AG04449 (cell line): ENCODE measurements at regions not wholly inside any gene's neighbourhood (a gene's known extent, or its start where the extent isn't known, plus 50 kb on each side); places are given as distances from the start of the nearest gene placed in this dataset.
"Not testable (repeated sequence)": the region's sequence is repeated elsewhere in the genome, so short reads cannot be mapped to it uniquely, and the experiment has no call there.

Experiments
- CTCF ChIA-PET: fragments of 350-600 bp; formaldehyde crosslinking; extraction: SDS; loops from one replicate; lab custom pipeline; 2021; ENCODE audit warnings: antibody characterized with exemption; lab: Yijun Ruan, JAX
- POLR2A ChIA-PET: fragments of 400-600, 350-600 bp; formaldehyde crosslinking; extraction: SDS; loops from one replicate; lab custom pipeline; 2020; ENCODE audit warnings: antibody characterized with exemption, inconsistent platforms; lab: Yijun Ruan, JAX
- DNase-seq: peaks from one replicate; pipeline ENCODE4 v3.0.0-alpha.2; 2010; ENCODE audit warnings: low read depth, low spot score
- H3K4me3 ChIP-seq: 2 replicates; pipeline ENCODE4 v1.5.1; 2011; ENCODE audit warnings: low read depth, mild to moderate bottlenecking, control low read depth, low read length
- CTCF ChIP-seq: IDR thresholded peaks from one replicate; pipeline ENCODE4 v1.5.1; 2011; ENCODE audit warnings: mild to moderate bottlenecking, moderate library complexity, low read length, control low read depth, inconsistent platforms; ENCODE audit not compliant: insufficient read depth; ENCODE audit errors: missing control alignments

DNA sequence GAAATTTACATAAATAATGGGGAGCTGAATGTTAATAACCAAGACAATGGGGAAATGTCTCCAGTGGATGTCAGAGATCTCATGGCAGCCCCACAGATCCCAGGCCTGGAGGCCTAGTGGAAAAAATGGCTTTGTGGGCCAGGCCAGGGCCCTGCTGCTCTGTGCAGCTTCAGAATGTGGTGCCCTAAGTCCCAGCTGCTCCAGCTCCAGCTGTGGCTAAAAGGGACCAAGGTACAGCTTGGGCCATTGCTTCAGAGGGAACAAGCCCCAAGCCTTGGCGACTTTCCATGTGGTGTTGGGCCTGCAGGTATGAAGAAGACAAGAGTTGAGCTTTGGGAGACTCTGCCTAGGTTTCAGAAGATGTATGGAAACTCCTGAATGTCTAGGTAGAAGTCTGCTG is 658.2 kb downstream of the NUP35 start:
- no peak for DNase-seq
- ChIA-PET POLR2A (no interaction called here), CTCF (no interaction called here)
- TF ChIP-seq CTCF = no peak
- H3K4me3 ChIP-seq = no peak overlapping the region

DNA sequence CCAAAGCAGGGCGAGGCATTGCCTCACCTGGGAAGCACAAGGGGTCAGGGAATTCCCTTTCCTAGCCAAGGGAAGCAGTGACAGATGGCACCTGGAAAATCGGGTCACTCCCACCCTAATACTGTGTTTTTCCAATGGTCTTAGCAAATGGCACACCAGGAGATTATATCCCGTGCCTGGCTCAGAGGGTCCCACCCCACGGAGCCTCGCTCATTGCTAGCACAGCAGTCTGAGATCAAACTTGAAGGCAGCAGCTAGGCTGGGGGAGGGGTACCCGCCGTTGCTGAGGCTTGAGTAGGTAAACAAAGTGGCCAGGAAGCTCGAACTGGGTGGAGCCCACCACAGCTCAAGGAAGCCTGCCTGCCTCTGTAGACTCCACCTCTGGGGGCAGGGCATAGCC is 664.6 kb downstream of the NUP35 start:
- CTCF ChIA-PET = not testable (repeated sequence)

GRCh38 chr2:183792165-183792924 is 668.1 kb downstream of the NUP35 start:
- CTCF ChIA-PET, POLR2A ChIA-PET, H3K4me3 ChIP-seq, DNase-seq: not testable (repeated sequence)

More for the DNA sequence above, 664.6 kb downstream of the NUP35 start:
- POLR2A ChIA-PET, DNase-seq, H3K4me3 ChIP-seq: not testable (repeated sequence)

- ChIA-PET POLR2A (no interaction called here), CTCF (no interaction called here)
- DNase-seq = no peak
- H3K4me3 ChIP-seq = no peak overlapping the region
- no peak for TF ChIP-seq CTCF
These were observed 674.3 kb downstream of the NUP35 start for GRCh38 chr2:183798535-183798934.

- no peak for DNase-seq
- TF ChIP-seq CTCF = no peak
- H3K4me3 ChIP-seq = no peak overlapping the region
- POLR2A ChIA-PET = no interaction called here
- CTCF ChIA-PET = no interaction called here
These were observed 675.5 kb downstream of the NUP35 start for GRCh38 chr2:183799761-183800160.

GRCh38 chr2:183803596-183803995 is 679.4 kb downstream of the NUP35 start:
- TF ChIP-seq CTCF = no peak
- no peak overlapping the region for H3K4me3 ChIP-seq
- DNase-seq = no peak
- ChIA-PET POLR2A (no interaction called here), CTCF (interaction anchor here (0.7 kb wide), 1 partner anchor 360 kb away, joined by 3 read pairs; no protein-coding TSS in a partner anchor)

DNA sequence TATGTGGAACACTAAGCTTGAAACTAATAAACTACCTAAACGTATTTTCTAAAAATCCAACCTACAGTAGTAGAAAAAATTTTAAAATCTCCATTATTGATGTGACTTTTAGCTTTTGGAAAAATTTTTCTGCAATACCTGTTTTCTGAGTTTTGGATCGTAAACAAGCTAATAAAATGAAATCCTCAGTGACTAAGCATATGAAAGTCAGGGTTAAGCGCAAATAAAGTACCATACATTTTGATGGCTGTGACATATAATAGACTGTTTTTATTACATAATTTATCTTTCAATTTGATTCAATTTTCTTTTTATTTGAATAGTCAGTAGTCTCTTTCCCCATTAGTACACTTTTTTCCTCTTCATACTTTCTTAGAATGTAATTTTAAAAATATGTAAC is 683.6 kb downstream of the NUP35 start:
- no peak for DNase-seq
- ChIA-PET CTCF (no interaction called here), POLR2A (no interaction called here)
- TF ChIP-seq CTCF = no peak
- H3K4me3 ChIP-seq = no peak overlapping the region
